Sigmoid colon (tissue), 4 donors: ENCODE measurements at regions not wholly inside any gene's neighbourhood (a gene's known extent, or its start where the extent isn't known, plus 50 kb on each side); places are given as distances from the start of the nearest gene placed in this dataset.

Experiments
- CTCF ChIP-seq, 4 experiments: fragments of 450-650 bp in 3 of 4; fragments of 200-600 bp in 1 of 4; IDR thresholded peaks; one replicate each; pipeline ENCODE4 v1.5.1; 2016 to 2019; ENCODE audit warnings: antibody characterized with exemption in 4 of 4, mild to moderate bottlenecking in 3 of 4, moderate library complexity in 2 of 4
- POLR2AphosphoS5 ChIP-seq, 4 donors: sonication (generic); formaldehyde crosslinking; IDR thresholded peaks; one replicate each; pipeline ENCODE4 v1.6.1; 2017; ENCODE audit warnings: antibody characterized with exemption in 4 of 4

GRCh38 chr5:159488516-159488915, 158.2 kb upstream of the IL12B start:
- no peak for TF ChIP-seq CTCF (IDR thresholded peaks at IDR 0.05)
- no peak for TF ChIP-seq POLR2AphosphoS5 (IDR thresholded peaks at IDR 0.05)
